DOHH2 (cell line): ENCODE measurements at regions not wholly inside any gene's neighbourhood (a gene's known extent, or its start where the extent isn't known, plus 50 kb on each side); places are given as distances from the start of the nearest gene placed in this dataset.

Experiments used
- EZH2phosphoT487 ChIP-seq: fragments of 200-600 bp; sonication (generic); IDR thresholded peaks from 2 replicates; pipeline ENCODE4 v1.6.1; 2017; ENCODE audit warnings: borderline replicate concordance, mild to moderate bottlenecking, antibody characterized with exemption, low read length, moderate library complexity, mixed read lengths
- TF ChIP-seq, protein P1 (sequence below): fragments of 200-600 bp; sonication (generic); IDR thresholded peaks from one replicate; pipeline ENCODE4 v1.5.1; 2014; ENCODE audit warnings: antibody characterized with exemption, mild to moderate bottlenecking, low read depth, low read length; ENCODE audit not compliant: poor library complexity, severe bottlenecking

DNA sequence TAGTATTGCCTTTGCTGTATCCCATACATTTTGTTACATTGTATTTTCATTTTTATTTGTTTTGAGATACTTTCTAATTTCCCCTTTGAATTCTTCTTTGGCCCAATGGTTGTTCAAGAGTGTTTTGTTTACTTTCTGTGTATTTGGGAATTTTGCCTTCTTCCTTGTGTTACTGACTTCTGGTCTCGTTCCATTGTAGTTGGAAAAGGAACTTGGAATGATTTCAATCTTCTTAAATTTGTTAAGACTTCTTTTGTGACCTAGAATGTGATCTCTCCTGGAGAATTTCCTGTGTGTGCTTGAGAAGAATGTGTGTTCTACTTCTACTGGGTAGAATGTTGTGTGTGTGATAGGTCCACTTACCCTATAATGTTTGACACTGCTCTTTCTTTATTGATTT is 304.4 kb upstream of the RTL1 start:
- TF ChIP-seq, protein P1, sequence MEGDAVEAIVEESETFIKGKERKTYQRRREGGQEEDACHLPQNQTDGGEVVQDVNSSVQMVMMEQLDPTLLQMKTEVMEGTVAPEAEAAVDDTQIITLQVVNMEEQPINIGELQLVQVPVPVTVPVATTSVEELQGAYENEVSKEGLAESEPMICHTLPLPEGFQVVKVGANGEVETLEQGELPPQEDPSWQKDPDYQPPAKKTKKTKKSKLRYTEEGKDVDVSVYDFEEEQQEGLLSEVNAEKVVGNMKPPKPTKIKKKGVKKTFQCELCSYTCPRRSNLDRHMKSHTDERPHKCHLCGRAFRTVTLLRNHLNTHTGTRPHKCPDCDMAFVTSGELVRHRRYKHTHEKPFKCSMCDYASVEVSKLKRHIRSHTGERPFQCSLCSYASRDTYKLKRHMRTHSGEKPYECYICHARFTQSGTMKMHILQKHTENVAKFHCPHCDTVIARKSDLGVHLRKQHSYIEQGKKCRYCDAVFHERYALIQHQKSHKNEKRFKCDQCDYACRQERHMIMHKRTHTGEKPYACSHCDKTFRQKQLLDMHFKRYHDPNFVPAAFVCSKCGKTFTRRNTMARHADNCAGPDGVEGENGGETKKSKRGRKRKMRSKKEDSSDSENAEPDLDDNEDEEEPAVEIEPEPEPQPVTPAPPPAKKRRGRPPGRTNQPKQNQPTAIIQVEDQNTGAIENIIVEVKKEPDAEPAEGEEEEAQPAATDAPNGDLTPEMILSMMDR: no peak
- TF ChIP-seq EZH2phosphoT487: no peak
